Activated CD8-positive, alpha-beta memory T cell treated with anti-CD3 and anti-CD28 coated beads, Interleukin-2, amount 50 U/mL, for 4 hours (primary cell): ENCODE measurements at regions not wholly inside any gene's neighbourhood (a gene's known extent, or its start where the extent isn't known, plus 50 kb on each side); places are given as distances from the start of the nearest gene placed in this dataset.

Source experiments
- DNase-seq: peaks from one replicate; pipeline ENCODE4 v3.0.0-alpha.2; 2020

DNA sequence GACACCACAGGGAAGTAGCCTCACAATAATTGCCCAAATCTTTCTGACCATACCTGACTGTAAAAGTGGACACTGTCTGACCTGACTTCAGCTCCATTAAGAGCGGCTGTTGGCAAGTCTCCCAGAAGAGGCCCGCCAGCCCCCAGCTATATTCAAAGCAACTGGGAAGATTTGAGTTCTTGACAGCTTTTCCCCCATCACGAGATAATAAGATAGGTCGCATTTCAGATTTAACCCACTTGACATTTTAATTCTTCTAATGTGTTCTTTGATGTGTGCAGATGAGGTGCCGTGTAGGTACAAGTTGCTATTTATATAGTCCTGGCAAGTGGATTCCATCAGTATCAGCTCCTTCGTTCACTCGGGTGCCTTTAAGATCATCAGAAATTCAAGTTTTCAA is 345.7 kb downstream of the DRD1 start:
- DNase-seq, result no peak

DNA sequence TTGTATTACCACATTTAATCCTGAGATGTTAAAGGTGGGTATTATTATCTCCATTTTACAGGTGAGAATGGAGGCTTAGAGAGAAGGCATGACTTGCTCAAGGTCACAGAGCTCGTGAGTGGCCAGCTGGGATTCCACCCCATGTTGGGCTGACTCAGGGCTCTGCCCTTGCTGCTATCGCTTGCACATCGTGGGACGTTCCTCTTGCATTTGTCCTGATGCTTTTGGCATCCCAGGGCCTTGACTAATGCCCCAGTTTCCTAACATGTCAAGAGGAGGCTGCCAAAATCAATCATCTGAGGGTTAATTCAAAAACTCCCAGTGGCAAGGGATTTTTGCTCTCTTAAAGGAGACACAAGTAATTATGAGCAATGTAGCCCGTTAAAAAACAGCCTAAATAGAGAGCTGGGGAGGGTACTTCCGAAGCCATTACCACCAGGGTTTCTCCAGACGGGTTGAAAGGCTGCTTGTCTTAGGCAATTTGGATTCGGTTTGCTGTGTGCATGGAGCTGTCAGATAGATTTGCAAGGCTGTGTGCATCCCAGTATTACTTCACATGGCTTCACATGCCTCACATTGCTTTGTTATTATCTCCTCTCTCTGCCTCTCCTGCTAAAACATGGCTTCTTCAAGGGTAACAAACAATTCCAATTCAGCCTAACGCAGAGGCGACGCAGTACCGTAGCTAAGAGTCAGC is 347.4 kb downstream of the DRD1 start:
- no peak for DNase-seq

DNA sequence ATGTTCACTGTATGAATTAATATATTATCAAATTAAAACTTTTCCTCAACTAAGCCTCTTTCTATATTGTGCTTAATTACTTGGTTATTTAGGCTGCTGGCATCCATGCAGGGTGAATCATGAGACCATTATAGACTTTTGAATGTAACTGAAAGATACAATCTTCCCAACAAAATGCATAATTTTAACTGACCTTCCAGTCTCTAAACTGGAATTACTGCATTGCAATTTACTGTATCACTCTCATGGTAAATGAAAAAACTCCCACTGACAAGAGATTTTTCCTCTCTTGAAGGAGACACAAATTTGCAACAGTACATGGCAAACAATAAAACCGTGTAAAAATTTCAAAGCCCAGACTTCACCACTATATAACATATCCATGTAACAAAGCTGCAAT is 349.5 kb downstream of the DRD1 start:
- no peak for DNase-seq

DNA sequence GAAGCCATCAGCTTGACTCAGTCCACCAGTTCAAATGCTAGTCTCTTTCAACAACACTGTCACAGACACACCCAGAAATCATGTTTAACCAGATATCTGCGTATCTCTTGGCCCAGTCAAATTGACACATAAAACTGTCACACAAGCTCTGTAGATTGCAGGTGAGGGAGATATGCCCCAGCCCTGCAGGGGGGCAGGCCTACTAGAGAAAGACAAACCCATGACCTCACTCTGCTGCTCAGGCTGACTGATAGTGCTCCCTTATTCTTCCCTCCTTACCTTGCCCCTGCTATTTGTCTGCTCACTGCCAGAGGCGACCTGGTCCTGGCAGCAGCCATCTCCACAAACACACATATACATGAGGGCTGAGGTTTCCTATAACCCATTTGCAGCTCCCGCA is 351.3 kb downstream of the DRD1 start:
- DNase-seq, result no peak

DNA sequence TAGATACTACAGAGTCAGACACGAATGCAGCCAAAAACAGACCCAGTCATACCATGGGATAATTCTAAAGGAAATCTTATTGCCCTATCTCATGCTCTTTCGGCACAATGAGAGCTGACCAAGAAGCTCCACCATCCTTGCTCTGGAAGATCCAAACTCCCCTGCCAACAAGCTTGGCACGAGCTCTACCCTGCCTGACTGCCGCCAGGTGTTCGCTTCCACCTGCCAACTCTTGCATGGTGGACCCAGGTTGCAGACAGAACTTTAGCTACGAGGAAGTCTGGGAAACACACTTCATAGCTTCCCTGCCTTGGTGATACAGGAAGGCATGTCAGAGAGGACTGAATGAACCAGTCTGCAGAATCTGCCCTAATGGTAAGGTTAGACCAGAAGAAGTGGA is 355.0 kb downstream of the DRD1 start:
- DNase-seq, result no peak

DNA sequence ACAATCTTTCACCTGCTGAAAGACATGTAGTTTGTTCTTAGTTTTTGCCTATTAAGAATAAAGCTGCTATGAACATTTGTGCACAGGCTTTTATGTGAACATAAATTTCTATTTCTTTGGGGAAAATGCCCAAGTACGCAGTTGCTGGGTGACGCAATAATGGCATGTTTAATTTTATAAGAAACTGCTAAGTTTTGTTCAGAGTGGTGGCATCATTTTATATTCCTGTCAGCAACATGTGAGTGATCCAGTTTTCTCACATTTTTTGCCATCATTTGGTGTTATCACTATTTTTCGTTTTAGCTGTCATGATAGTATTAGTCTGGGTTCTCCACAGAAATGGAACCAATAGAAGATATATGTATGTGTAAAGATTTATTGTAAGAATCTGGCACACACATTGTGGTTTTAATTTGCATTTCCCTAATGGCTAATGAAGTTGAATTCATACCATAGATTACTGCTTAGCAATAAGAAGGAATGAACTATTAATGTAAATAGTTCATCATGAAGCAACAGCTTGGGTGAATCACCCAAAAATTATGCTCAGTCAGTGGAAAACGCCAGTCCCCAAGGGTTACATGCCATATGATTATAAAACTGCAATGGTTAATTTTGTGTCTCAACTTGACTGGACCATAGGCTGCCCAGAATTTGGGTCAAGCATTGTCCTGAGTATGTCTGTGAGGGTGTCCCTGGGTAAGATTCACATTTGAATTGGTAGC is 358.6 kb downstream of the MSX2 start:
- no peak for DNase-seq

DNA sequence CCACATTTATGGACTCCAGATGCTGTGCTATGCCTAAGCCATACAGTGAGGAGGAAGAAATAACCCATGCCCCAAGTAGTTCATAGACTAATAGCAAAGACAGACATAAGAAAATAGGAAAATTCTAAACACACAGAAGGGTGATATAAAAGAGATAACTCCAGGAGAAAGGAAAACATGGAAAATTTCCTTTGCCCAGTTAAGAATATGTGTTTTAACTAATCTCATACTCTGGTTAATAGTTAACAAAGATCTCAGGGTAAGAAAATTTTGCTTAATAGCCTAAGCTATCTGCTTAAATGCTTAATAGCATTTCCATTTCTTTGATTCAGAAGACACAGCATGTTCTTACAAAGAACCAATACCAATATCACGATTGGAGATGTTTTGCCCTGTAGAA is 358.0 kb downstream of the MSX2 start:
- DNase-seq, result no peak

DNA sequence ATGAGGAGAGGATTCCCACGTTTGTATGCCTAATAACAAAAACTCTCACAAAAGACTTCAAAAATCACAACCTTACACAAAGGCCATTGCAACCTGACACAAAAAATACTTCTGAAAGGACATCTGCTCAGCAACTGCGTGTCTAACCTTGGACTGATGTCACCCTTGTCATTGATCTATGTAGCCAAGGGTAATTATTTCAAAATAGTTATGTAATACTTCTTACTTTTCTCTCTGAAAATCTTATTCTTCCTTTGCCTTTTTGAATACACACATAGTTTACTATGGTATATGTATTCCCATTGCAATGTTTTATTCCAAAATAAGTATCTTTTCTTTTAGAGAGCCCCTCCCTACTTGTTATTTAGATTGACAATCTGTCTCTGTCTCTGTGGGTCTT is 355.3 kb downstream of the MSX2 start:
- no peak for DNase-seq

DNA sequence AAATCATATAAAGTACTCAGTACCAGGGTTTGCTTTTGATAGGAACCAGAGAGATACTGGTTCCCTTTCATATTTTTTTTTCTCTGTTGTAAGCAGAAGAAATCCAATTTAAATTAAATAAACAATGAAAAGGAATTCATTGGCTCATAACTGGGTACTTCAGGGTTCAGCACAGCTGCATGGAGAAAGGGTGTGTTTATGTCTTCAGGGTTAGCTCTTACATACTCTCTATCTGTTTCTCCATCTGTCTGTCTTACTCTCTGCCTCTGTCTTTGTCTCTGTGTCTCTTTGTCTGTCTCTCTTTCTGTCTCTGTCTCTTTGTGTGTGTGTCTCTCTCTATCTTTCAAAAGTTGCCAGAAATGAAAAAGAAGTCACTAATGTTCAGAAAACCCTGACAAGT is 345.9 kb downstream of the MSX2 start:
- DNase-seq, result no peak

DNA sequence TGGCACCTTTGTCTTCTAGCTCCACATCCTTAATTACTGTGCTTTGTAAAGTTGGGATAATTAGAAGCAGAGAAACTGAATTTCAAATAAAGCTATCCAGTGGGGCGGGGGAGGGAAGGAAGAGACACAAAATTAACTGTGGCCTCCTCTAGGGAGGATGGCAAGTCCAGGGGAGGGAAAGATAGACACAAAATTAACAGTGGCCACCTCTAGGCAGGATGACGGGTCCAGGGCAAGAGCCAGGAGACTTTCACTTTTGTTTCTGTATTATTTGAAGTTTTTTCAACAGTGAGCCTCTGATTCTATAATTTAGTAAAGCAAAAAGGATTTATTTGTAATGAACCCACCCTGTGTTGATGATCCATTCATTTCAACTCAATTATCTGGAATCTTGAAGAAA is 335.9 kb downstream of the MSX2 start:
- DNase-seq, result no peak

DNA sequence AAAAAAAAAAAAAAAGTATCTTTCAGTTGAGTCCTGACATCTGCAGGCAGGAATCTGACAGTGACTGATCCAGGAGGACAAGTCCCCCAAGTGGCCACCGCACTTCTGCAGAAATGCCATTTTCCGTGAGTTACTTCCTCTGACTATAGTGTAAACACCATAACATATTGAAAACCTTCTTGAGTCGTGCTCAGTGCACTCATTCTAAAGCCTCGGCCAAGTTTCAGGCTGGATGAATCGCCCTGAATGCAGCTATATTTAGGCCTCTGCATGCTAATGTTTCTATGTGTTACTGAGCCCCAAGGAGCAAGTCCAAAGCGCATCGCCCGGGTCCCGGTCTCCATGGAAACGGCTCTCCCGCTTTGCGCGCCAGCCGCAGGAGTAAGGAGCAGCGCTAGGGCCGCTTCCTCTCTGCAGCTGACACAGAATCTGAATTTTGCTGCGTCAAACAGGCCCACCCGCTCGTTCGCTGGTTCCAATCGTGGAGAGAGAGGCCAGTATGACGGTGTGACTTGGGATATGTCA is 335.4 kb downstream of the MSX2 start:
- DNase-seq, result no peak

DNA sequence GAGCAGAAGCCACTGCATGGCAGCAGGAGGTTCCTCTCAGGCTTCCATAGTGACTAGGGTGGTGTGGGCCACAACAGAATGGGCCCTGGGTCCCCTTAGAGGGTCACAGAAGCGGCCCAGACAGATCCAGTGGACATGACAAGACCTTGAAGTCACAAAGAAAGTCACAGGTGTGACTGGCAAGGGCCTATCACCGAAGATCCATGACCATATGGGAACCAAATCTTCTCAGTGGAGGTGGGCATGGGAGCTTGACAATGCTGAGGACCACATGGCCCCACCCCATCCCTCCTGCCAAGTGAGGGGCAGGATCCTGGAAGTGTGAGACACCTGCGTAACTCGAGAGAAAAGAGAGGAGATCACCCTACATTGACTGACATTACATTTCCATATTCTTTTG is 332.4 kb downstream of the MSX2 start:
- no peak for DNase-seq

DNA sequence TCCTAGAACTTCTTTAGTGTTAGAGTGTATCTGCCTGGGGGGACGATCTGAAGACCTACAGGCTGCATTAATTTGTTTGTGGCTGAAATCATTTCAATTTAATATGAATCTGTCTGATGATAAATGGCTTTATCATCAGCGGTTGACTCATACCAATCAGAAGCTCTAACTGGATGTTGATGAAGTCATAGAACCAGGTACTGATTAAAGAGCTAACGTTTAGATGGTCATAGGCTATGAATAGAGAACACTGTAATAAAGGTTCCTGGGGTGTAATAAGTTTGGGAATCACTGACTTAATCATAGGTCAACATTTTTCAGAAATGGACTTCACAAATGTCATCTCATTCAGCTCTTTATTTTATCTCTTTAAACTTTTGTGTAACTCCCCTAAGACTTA is 329.9 kb downstream of the MSX2 start:
- DNase-seq, result no peak

DNA sequence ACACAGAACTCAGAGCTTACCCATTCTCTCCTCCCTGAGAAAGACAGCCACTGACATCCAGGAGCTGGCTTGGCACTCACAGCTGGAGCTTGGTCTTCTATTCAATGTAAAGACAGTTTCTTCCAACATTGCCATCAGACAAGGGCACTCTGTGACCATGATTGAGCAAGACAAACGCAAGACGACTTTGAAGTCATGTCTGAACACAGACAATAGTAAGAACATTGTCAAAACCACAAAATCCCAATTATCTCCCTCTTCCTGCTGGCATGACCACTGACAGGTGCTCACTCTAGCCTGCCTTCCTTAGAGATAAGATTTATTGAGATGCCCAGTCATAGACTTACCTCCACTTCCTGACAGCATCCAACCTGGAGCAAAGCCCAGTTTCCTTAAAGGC is 328.0 kb downstream of the MSX2 start:
- no peak for DNase-seq

DNA sequence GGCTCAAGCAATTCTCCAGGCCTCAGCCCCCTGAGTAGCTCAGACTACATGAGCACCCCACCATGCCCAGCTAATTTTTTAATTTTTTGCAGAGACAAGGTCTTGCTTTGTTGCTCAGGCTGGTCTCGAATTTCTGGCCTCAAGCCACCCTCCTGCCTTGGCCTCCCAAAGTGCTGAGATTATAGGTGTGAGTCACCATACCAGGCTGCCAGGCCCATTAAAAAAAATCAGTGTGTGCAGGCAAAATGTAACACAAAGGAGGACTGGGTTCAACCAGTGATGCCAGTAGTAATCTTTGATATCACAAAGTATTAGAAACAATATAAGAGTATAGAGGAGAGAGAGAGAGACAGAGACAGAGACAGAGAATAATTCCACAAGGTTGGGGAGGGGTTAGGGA is 322.7 kb downstream of the MSX2 start:
- no peak for DNase-seq

DNA sequence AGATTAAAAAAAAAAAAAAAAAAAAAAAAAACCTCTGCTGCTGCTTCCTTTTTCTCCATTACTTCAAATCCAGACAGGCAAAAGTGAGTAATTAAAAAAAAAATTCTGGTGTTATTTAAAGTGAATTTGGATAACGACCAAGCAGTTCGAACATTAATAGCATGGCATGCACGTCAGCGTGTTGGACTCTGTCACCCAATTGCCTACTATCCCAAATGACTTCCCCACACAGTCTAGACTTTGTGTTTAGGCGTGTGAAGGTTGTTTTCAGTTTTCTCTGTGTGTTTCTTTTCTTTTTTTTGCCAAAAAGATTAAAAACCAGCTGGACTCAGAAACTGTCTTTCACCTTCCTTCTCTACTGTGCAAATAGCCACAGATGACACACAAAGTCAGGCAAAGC is 321.4 kb downstream of the MSX2 start:
- DNase-seq, result no peak

DNA sequence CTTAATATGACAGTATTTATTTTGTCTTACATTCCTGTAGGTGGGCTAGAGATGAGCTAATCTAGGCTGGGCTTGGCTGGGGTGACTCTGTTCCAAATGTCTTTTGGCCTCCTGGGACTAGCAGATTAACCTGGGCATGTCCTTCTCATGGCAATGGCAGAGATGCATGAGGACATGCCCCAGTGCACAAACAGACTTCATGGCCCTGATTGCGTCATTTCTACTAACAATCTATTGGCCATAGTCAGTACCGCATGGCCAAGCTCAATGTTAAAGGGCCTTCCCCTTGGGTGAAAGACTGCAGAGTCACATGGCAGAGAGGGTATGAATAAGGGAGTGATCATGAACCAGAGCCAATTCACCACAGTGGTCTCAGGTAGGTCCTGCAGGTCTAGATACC is 313.4 kb downstream of the MSX2 start:
- no peak for DNase-seq

DNA sequence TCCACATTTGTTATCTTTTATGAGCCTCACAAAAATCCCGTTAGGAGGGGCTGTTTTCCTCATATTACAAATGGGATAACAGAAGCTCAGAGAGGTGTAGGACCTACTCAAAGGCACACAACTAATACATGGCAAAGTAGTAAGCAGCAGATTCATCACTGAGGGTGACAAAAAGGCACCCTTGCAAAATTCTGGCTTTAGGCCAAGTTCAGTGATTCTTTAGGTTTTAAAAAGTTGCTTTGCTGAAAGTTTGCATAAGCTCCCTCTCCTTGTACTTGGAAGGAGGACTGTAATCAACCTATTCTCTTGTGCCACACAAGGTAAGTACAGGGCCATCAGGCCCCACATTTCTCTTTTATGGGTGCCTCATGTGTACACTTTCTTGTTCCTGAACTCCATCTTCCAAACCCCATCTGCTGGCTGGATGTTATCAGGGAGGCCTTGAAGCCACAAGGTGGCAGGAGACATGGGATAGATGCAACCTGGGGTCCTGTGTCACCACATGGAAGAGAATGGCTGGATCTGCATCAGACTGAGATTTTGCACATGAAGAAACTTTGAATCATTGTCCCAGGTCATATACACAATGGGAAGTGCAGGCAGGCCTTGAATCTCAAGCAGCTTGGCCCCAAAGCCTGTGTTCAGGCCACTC is 311.6 kb downstream of the MSX2 start:
- DNase-seq, result no peak

DNA sequence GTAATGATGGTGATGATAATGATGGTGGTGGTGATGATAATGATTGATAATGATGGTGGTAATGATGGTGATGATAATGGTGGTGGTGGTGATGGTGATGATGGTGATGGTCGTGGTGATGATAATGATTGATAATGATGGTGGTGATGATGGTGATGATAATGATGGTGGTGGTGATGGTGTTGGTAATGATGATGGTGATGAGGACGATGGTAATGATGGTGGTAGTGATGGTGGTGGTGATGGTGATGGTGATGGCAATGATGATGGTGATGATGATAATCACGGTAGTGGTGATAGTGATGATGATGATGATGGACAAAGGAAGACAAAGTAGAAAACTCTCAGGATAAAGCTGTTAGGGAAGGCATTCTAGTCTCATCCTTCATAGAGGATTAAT is 310.5 kb downstream of the MSX2 start:
- no peak for DNase-seq

DNA sequence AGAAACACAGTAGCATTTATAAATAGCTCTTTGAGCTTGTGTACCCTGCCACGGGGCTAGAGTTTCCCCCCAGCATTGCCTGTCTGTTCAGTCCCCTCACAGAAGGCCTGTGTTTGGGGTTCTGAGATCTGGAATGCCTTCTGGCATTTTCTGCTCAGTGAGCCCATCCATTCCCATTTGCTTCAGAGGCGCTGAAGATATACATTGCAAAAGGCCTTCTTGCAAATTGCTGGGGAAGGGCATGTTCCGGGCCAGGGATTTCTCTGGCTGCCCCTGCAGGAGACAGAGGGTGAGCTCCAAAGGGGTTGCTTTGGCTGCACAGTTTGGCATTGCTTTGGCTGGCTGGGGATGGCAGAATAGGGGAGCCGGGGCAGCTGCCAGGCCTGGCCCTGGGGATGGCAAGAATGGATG is 308.4 kb downstream of the MSX2 start:
- DNase-seq, result no peak

DNA sequence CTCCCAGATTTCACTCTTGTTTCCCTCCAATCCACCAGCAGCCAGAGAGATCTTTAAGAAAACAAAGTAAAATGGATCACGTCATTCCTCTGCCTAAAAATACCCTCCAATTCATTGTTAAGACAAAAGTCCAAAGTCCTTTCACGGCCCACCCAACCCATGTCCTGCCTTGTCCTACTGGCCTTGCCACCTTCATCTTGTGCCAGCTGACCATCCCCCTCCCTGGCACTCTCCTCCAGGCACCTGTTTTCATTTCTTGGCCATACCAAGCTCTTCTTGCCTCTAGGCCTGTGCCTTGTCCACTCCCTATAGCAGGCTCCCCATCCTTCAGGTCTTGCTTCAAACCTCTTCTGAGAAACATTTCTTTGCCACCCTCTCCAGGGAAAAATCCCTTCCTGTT is 307.6 kb downstream of the MSX2 start:
- DNase-seq, result no peak

DNA sequence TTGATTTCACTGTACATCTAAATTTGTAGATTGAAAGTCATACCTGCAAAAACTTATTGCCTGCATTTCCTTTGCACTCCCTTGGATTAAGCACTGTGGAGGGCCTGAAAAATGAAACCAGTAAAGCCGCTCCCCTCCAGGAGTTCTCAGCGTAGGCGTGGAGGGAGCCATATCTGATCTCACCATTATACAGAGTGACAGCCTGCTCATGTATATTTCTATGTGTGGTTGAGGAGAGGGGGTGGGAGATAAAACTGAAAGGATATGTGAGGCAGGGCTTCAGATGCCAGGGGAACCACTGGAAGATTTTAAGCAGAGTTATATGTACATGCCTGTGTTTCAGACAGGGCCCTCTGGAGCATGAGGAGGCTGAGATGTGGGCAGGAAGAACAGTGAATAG is 303.0 kb downstream of the MSX2 start:
- no peak for DNase-seq

DNA sequence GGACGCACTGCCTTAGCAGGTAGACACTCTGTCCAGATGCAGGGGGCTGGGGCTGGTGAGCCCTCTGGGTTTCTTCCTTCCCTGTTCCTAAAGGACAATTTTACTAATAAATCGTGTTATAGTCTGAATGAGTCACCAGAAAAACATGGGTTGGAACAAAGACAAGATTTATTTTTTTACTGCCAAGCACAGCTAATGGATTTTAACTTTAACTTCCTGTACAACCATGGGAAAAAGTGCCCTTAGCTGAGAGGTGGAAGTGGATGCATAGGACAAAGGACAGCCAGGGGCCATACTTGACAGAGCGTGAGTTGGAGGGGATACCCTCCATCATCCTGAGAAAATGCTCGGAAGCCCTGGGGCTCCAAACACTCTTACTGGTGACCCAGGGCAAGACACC is 300.7 kb downstream of the MSX2 start:
- DNase-seq, result no peak
